ENCODE measurements at regions not wholly inside any gene's neighbourhood (a gene's known extent, or its start where the extent isn't known, plus 50 kb on each side); places are given as distances from the start of the nearest gene placed in this dataset.

DNA sequence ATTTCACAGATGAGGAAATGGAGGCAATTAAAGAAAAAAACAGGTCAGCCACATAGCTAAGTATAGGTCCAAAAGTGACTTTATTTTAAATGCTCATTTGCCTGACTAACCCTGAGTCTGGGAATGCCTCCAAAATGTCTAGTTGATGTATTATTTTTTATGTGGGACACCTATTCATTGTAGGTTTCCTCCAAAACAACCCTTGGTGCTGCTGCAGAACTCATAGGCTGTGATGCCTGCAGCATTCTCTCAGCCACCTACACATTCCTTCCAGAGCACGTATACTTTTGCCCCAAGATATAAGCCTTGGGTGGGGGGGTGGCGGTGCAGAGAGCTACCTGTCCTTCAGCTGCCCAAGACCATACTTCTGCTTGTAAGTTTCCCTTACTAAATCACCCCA, 77.4 kb downstream of the MSX2 start:
- H3K27ac Mint-ChIP-seq (ENCODE audit: unreplicated experiment): no peak overlapping the region
- DNase-seq (ENCODE audit: low spot score): no peak

DNA sequence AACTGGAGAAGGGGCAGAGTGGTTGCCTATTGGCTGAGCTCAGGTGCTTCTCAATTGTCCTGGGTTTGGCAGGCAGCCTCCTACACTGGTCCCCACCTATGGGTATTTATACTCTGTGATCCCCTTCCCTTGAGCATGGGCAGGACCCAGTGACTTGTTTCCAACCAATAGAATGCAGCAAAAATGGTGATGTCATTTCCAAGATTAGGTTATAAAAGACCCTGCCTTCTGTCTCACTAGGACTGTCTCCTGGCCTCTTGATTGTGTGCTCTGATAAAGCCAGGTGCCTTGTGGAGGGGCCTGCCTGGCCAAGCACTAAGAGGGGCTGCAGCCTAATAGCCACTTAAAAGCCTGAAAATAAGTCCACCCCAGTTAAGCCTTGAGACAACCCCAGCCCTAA, 76.1 kb downstream of the MSX2 start:
- TF ChIP-seq, protein P1, sequence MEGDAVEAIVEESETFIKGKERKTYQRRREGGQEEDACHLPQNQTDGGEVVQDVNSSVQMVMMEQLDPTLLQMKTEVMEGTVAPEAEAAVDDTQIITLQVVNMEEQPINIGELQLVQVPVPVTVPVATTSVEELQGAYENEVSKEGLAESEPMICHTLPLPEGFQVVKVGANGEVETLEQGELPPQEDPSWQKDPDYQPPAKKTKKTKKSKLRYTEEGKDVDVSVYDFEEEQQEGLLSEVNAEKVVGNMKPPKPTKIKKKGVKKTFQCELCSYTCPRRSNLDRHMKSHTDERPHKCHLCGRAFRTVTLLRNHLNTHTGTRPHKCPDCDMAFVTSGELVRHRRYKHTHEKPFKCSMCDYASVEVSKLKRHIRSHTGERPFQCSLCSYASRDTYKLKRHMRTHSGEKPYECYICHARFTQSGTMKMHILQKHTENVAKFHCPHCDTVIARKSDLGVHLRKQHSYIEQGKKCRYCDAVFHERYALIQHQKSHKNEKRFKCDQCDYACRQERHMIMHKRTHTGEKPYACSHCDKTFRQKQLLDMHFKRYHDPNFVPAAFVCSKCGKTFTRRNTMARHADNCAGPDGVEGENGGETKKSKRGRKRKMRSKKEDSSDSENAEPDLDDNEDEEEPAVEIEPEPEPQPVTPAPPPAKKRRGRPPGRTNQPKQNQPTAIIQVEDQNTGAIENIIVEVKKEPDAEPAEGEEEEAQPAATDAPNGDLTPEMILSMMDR (IDR thresholded peaks at IDR 0.05): no peak
- peaks cover 8% of the 10 kb centered on the region for H3K9me3 Mint-ChIP-seq (ENCODE audit: low read depth)
- H3K36me3 Mint-ChIP-seq (ENCODE audit: low read depth): no peaks in the 10 kb centered on the region
- no peak for DNase-seq (ENCODE audit: low spot score)
- no peaks in the 10 kb centered on the region for H3K27me3 Mint-ChIP-seq (ENCODE audit: low read depth)
- no peak overlapping the region for H3K27ac Mint-ChIP-seq (ENCODE audit: unreplicated experiment)
- no peak overlapping the region for H3K4me3 Mint-ChIP-seq (ENCODE audit: unreplicated experiment)
- peaks cover 27% of the 10 kb centered on the region for H3K4me1 Mint-ChIP-seq (ENCODE audit: low read depth)

More for the DNA sequence above, 77.4 kb downstream of the MSX2 start:
- TF ChIP-seq, protein P1 (IDR thresholded peaks at IDR 0.05): no peak
- Mint-ChIP-seq H3K4me1 (ENCODE audit: low read depth) (peaks cover 21% of the 10 kb centered on the region), H3K36me3 (ENCODE audit: low read depth) (no peaks in the 10 kb centered on the region), H3K27me3 (ENCODE audit: low read depth) (no peaks in the 10 kb centered on the region), H3K4me3 (ENCODE audit: unreplicated experiment) (no peak overlapping the region), H3K9me3 (ENCODE audit: low read depth) (peaks cover 10% of the 10 kb centered on the region)

DNA sequence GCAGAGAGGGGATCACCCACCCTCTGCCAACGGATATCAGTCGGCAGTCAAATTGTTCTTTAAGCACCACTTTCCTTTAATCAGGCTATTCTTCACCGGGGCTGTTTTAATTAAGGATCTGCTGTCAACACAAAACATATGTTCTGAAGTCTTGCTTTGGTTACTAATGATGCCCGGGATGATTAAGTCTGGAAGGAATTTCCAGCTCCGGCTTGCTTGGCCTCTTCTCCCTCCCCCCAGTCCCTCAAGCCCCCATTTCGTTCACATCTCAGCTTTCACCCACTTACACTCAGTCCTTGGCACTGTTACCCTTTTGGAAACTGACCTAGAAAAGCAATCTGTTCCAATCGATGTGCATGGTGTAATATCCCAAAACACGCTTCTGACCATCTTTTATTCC, 74.7 kb downstream of the MSX2 start:
- Mint-ChIP-seq H3K27ac (ENCODE audit: unreplicated experiment) (no peak overlapping the region), H3K4me3 (ENCODE audit: unreplicated experiment) (no peak overlapping the region), H3K27me3 (ENCODE audit: low read depth) (no peaks in the 10 kb centered on the region), H3K4me1 (ENCODE audit: low read depth) (peaks cover 35% of the 10 kb centered on the region), H3K36me3 (ENCODE audit: low read depth) (no peaks in the 10 kb centered on the region), H3K9me3 (ENCODE audit: low read depth) (peaks cover 3% of the 10 kb centered on the region)
- DNase-seq (ENCODE audit: low spot score): no peak
- TF ChIP-seq, protein P1 (IDR thresholded peaks at IDR 0.05): no peak

DNA sequence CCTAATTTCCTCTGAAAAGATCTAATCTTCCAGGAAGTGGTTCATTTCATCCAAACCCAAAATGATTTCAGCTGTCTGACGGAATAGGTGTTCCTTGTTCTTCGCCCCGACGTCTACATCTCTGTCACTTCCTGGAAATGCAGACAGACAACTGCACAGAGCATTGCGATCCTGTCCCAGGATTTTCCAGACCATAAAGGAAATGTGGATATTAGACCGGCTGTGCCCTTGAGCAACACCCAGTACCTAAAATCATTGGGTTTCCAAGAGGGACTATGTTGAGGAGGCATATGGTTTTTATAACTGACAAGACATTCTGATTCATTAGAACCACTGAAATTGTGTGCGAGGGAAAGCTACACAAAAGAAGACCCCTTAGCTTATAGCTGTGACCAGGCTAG, 74.2 kb downstream of the MSX2 start:
- TF ChIP-seq, protein P1 (IDR thresholded peaks at IDR 0.05): no peak
- H3K36me3 Mint-ChIP-seq (ENCODE audit: low read depth): no peaks in the 10 kb centered on the region
- H3K4me1 Mint-ChIP-seq (ENCODE audit: low read depth): peaks cover 40% of the 10 kb centered on the region
- no peak for DNase-seq (ENCODE audit: low spot score)
- H3K27ac Mint-ChIP-seq (ENCODE audit: unreplicated experiment): no peak overlapping the region
- no peak overlapping the region for H3K4me3 Mint-ChIP-seq (ENCODE audit: unreplicated experiment)
- peaks cover 3% of the 10 kb centered on the region for H3K9me3 Mint-ChIP-seq (ENCODE audit: low read depth)
- H3K27me3 Mint-ChIP-seq (ENCODE audit: low read depth): no peaks in the 10 kb centered on the region

DNA sequence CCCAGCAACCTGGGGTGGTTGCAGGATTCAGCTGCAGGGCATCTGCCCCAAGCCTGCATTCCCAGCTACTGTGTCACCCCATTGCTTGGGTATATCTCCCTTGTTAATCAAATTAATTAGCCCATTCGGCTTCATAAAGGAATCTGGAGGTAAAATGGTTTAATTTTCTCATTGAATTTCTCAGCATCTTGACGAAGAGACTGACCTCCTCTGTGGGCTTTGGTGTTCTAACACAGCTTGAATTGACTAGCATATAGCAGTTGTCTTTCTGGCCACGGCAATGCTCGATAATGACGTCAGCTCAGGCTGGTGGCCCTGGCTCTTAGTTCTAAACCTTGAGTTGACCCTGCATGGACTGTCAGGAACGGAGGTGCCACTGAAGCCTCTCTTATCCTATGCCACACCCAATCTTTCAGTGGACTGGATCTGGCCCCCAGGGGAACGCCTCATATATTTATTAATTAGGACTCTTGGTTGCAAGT, 72.4 kb downstream of the MSX2 start:
- Mint-ChIP-seq H3K9me3 (ENCODE audit: low read depth) (peaks cover 3% of the 10 kb centered on the region), H3K27ac (ENCODE audit: unreplicated experiment) (no peak overlapping the region), H3K4me1 (ENCODE audit: low read depth) (peaks cover 44% of the 10 kb centered on the region)

More for the DNA sequence above, 72.4 kb downstream of the MSX2 start:
- no peaks in the 10 kb centered on the region for H3K36me3 Mint-ChIP-seq (ENCODE audit: low read depth)
- no peak for DNase-seq (ENCODE audit: low spot score)
- no peak overlapping the region for H3K4me3 Mint-ChIP-seq (ENCODE audit: unreplicated experiment)
- no peaks in the 10 kb centered on the region for H3K27me3 Mint-ChIP-seq (ENCODE audit: low read depth)
- TF ChIP-seq, protein P1 (IDR thresholded peaks at IDR 0.05): no peak
